ENCODE measurements at regions not wholly inside any gene's neighbourhood (a gene's known extent, or its start where the extent isn't known, plus 50 kb on each side); places are given as distances from the start of the nearest gene placed in this dataset.
A peak's percentile ranks its signal among the peaks of the same experiment; 100 is the strongest.
"Not testable (repeated sequence)": the region's sequence is repeated elsewhere in the genome, so short reads cannot be mapped to it uniquely, and the experiment has no call there.

DNA sequence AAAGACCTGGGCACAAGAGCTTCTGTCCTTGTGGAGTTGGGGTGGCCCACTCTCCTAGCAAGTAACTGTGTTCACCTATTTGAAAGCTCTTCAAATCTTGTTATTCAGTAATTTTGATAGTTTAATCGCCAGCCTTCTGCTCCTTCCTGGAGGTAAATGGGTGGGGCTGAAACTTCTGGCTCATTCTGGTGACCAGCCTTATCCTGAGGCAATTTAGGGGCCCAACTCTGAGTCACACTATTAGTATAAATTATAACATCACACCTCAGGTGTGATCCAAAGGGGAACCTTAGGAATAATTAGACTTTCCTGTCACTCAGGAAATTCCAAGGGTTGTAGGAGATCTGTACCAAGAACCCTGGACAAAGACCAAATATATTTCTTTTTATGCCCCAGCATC is 255.8 kb upstream of the RGPD4 start:
- TF ChIP-seq, protein P1, sequence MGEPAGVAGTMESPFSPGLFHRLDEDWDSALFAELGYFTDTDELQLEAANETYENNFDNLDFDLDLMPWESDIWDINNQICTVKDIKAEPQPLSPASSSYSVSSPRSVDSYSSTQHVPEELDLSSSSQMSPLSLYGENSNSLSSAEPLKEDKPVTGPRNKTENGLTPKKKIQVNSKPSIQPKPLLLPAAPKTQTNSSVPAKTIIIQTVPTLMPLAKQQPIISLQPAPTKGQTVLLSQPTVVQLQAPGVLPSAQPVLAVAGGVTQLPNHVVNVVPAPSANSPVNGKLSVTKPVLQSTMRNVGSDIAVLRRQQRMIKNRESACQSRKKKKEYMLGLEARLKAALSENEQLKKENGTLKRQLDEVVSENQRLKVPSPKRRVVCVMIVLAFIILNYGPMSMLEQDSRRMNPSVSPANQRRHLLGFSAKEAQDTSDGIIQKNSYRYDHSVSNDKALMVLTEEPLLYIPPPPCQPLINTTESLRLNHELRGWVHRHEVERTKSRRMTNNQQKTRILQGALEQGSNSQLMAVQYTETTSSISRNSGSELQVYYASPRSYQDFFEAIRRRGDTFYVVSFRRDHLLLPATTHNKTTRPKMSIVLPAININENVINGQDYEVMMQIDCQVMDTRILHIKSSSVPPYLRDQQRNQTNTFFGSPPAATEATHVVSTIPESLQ (CRISPR knock-in tag; IDR thresholded peaks at IDR 0.05), result no peak
- TF ChIP-seq, protein P2, sequence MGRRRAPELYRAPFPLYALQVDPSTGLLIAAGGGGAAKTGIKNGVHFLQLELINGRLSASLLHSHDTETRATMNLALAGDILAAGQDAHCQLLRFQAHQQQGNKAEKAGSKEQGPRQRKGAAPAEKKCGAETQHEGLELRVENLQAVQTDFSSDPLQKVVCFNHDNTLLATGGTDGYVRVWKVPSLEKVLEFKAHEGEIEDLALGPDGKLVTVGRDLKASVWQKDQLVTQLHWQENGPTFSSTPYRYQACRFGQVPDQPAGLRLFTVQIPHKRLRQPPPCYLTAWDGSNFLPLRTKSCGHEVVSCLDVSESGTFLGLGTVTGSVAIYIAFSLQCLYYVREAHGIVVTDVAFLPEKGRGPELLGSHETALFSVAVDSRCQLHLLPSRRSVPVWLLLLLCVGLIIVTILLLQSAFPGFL (CRISPR knock-in tag; IDR thresholded peaks at IDR 0.05; ENCODE audit: borderline replicate concordance), result no peak

GRCh38 chr2:107572890-107573289 is 253.8 kb upstream of the RGPD4 start:
- POLR2A ChIA-PET, H3K27ac Mint-ChIP-seq, CTCF ChIA-PET, ATAC-seq, H3K4me1 Mint-ChIP-seq, H3K9me3 Mint-ChIP-seq, H3K36me3 Mint-ChIP-seq, H3K4me3 Mint-ChIP-seq: not testable (repeated sequence)
- H3K27me3 Mint-ChIP-seq (ENCODE audit: low read depth), result peaks cover 19% of the 10 kb centered on the region
- DNase-seq (ENCODE audit: low spot score), result peak; percentile 79

More for the DNA sequence above, 255.8 kb upstream of the RGPD4 start:
- no peak for DNase-seq (ENCODE audit: low spot score)
- H3K27me3 Mint-ChIP-seq (ENCODE audit: low read depth), result peaks cover 15% of the 10 kb centered on the region
- H3K27ac Mint-ChIP-seq, result no peak overlapping the region
- H3K36me3 Mint-ChIP-seq, result peaks cover 7% of the 10 kb centered on the region; the same call in 1 of the 2 replicates
- POLR2A ChIA-PET, result no interaction called here
- no peak overlapping the region for H3K4me3 Mint-ChIP-seq
- no peak for ATAC-seq
- no peaks in the 10 kb centered on the region for H3K4me1 Mint-ChIP-seq
- CTCF ChIA-PET, result no interaction called here
- H3K9me3 Mint-ChIP-seq, result peaks cover 15% of the 10 kb centered on the region

GRCh38 chr2:107576991-107577390 is 249.7 kb upstream of the RGPD4 start:
- no peak; the same call in 1 of the 2 replicates for ATAC-seq
- peaks cover 13% of the 10 kb centered on the region for H3K4me1 Mint-ChIP-seq
- no peak for DNase-seq (ENCODE audit: low spot score)
- POLR2A ChIA-PET, result no interaction called here
- CTCF ChIA-PET, result no interaction called here
- peaks cover 19% of the 10 kb centered on the region for H3K27me3 Mint-ChIP-seq (ENCODE audit: low read depth)
- H3K27ac Mint-ChIP-seq, result no peak overlapping the region
- H3K9me3 Mint-ChIP-seq, result peaks cover 9% of the 10 kb centered on the region
- H3K36me3 Mint-ChIP-seq, result peaks cover 7% of the 10 kb centered on the region; the same call in 1 of the 2 replicates
- no peak overlapping the region for H3K4me3 Mint-ChIP-seq
- TF ChIP-seq, protein P1 (CRISPR knock-in tag; IDR thresholded peaks at IDR 0.05), result no peak
- TF ChIP-seq HMGXB4 (CRISPR knock-in tag; IDR thresholded peaks at IDR 0.05), result no peak
- TF ChIP-seq, protein P3, sequence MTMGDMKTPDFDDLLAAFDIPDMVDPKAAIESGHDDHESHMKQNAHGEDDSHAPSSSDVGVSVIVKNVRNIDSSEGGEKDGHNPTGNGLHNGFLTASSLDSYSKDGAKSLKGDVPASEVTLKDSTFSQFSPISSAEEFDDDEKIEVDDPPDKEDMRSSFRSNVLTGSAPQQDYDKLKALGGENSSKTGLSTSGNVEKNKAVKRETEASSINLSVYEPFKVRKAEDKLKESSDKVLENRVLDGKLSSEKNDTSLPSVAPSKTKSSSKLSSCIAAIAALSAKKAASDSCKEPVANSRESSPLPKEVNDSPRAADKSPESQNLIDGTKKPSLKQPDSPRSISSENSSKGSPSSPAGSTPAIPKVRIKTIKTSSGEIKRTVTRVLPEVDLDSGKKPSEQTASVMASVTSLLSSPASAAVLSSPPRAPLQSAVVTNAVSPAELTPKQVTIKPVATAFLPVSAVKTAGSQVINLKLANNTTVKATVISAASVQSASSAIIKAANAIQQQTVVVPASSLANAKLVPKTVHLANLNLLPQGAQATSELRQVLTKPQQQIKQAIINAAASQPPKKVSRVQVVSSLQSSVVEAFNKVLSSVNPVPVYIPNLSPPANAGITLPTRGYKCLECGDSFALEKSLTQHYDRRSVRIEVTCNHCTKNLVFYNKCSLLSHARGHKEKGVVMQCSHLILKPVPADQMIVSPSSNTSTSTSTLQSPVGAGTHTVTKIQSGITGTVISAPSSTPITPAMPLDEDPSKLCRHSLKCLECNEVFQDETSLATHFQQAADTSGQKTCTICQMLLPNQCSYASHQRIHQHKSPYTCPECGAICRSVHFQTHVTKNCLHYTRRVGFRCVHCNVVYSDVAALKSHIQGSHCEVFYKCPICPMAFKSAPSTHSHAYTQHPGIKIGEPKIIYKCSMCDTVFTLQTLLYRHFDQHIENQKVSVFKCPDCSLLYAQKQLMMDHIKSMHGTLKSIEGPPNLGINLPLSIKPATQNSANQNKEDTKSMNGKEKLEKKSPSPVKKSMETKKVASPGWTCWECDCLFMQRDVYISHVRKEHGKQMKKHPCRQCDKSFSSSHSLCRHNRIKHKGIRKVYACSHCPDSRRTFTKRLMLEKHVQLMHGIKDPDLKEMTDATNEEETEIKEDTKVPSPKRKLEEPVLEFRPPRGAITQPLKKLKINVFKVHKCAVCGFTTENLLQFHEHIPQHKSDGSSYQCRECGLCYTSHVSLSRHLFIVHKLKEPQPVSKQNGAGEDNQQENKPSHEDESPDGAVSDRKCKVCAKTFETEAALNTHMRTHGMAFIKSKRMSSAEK (CRISPR knock-in tag; IDR thresholded peaks at IDR 0.05; ENCODE audit: borderline replicate concordance), result no peak
- no peak for TF ChIP-seq RELA (CRISPR knock-in tag; IDR thresholded peaks at IDR 0.05; ENCODE audit: borderline replicate concordance)
- TF ChIP-seq ZNF425 (CRISPR knock-in tag; conservative IDR thresholded peaks at IDR 0.05), result no peak
- no peak for TF ChIP-seq GTF2I (CRISPR knock-in tag; conservative IDR thresholded peaks at IDR 0.05)
- TF ChIP-seq CBFB (CRISPR knock-in tag; IDR thresholded peaks at IDR 0.05; ENCODE audit: low read depth), result no peak
- TF ChIP-seq, protein P4, sequence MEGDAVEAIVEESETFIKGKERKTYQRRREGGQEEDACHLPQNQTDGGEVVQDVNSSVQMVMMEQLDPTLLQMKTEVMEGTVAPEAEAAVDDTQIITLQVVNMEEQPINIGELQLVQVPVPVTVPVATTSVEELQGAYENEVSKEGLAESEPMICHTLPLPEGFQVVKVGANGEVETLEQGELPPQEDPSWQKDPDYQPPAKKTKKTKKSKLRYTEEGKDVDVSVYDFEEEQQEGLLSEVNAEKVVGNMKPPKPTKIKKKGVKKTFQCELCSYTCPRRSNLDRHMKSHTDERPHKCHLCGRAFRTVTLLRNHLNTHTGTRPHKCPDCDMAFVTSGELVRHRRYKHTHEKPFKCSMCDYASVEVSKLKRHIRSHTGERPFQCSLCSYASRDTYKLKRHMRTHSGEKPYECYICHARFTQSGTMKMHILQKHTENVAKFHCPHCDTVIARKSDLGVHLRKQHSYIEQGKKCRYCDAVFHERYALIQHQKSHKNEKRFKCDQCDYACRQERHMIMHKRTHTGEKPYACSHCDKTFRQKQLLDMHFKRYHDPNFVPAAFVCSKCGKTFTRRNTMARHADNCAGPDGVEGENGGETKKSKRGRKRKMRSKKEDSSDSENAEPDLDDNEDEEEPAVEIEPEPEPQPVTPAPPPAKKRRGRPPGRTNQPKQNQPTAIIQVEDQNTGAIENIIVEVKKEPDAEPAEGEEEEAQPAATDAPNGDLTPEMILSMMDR (IDR thresholded peaks at IDR 0.05), result no peak
- no peak for TF ChIP-seq E2F5 (CRISPR knock-in tag; IDR thresholded peaks at IDR 0.05)
- TF ChIP-seq, protein P5, sequence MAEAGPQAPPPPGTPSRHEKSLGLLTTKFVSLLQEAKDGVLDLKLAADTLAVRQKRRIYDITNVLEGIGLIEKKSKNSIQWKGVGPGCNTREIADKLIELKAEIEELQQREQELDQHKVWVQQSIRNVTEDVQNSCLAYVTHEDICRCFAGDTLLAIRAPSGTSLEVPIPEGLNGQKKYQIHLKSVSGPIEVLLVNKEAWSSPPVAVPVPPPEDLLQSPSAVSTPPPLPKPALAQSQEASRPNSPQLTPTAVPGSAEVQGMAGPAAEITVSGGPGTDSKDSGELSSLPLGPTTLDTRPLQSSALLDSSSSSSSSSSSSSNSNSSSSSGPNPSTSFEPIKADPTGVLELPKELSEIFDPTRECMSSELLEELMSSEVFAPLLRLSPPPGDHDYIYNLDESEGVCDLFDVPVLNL (CRISPR knock-in tag; IDR thresholded peaks at IDR 0.05; ENCODE audit: borderline replicate concordance, low read depth), result no peak
